ENCODE measurements at regions not wholly inside any gene's neighbourhood (a gene's known extent, or its start where the extent isn't known, plus 50 kb on each side); places are given as distances from the start of the nearest gene placed in this dataset.

GRCh38 chr3:64342940-64343688, 117.8 kb upstream of the PRICKLE2 start:
- DNase-seq (ENCODE audit: low read depth, low spot score) = peak; percentile 62
- Histone ChIP-seq H3K9ac (ENCODE audit: insufficient read length, low read depth) (no peak overlapping the region), H3K36me3 (ENCODE audit: insufficient read depth, insufficient read length, low read length) (no peaks in the 10 kb centered on the region), H3K4me3 (ENCODE audit: insufficient read length, low read depth) (no peak overlapping the region), H3K4me1 (ENCODE audit: insufficient read depth, insufficient read length) (peaks cover 10% of the 10 kb centered on the region), H3K27me3 (ENCODE audit: insufficient read depth, insufficient read length) (no peaks in the 10 kb centered on the region), H3K9me3 (ENCODE audit: insufficient read depth, low read length) (no peaks in the 10 kb centered on the region)
- TF ChIP-seq SUZ12 (IDR thresholded peaks at IDR 0.05; ENCODE audit: extremely low read depth, insufficient read depth, insufficient read length) = no peak
- TF ChIP-seq YY1 (IDR thresholded peaks at IDR 0.05; ENCODE audit: insufficient read depth, insufficient read length) = no peak
- no peak for TF ChIP-seq ZNF274 (IDR thresholded peaks at IDR 0.05; ENCODE audit: low read depth, low read length)

GRCh38 chr3:64341296-64341695, 116.0 kb upstream of the PRICKLE2 start:
- peaks cover 10% of the 10 kb centered on the region for H3K4me1 ChIP-seq (ENCODE audit: insufficient read depth, insufficient read length)
- TF ChIP-seq YY1 (IDR thresholded peaks at IDR 0.05; ENCODE audit: insufficient read depth, insufficient read length) (no peak), ZNF274 (IDR thresholded peaks at IDR 0.05; ENCODE audit: low read depth, low read length) (no peak), SUZ12 (IDR thresholded peaks at IDR 0.05; ENCODE audit: extremely low read depth, insufficient read depth, insufficient read length) (no peak)

GRCh38 chr3:64340641-64341101, 115.4 kb upstream of the PRICKLE2 start:
- no peak for DNase-seq (ENCODE audit: low read depth, low spot score)
- no peaks in the 10 kb centered on the region for H3K9me3 ChIP-seq (ENCODE audit: insufficient read depth, low read length)
- TF ChIP-seq ZNF274 (IDR thresholded peaks at IDR 0.05; ENCODE audit: low read depth, low read length) (no peak), YY1 (IDR thresholded peaks at IDR 0.05; ENCODE audit: insufficient read depth, insufficient read length) (no peak), SUZ12 (IDR thresholded peaks at IDR 0.05; ENCODE audit: extremely low read depth, insufficient read depth, insufficient read length) (no peak)
- H3K4me1 ChIP-seq (ENCODE audit: insufficient read depth, insufficient read length) = peaks cover 10% of the 10 kb centered on the region
- no peaks in the 10 kb centered on the region for H3K27me3 ChIP-seq (ENCODE audit: insufficient read depth, insufficient read length)
- no peak overlapping the region for H3K9ac ChIP-seq (ENCODE audit: insufficient read length, low read depth)
- no peaks in the 10 kb centered on the region for H3K36me3 ChIP-seq (ENCODE audit: insufficient read depth, insufficient read length, low read length)
- no peak overlapping the region for H3K4me3 ChIP-seq (ENCODE audit: insufficient read length, low read depth)

More at GRCh38 chr3:64341296-64341695, 116.0 kb upstream of the PRICKLE2 start:
- no peak overlapping the region for H3K4me3 ChIP-seq (ENCODE audit: insufficient read length, low read depth)
- H3K9me3 ChIP-seq (ENCODE audit: insufficient read depth, low read length) = no peaks in the 10 kb centered on the region
- DNase-seq (ENCODE audit: low read depth, low spot score) = no peak
- no peaks in the 10 kb centered on the region for H3K36me3 ChIP-seq (ENCODE audit: insufficient read depth, insufficient read length, low read length)
- H3K9ac ChIP-seq (ENCODE audit: insufficient read length, low read depth) = no peak overlapping the region
- H3K27me3 ChIP-seq (ENCODE audit: insufficient read depth, insufficient read length) = no peaks in the 10 kb centered on the region

- no peak overlapping the region for H3K4me3 ChIP-seq (ENCODE audit: insufficient read length, low read depth)
- peaks cover 8% of the 10 kb centered on the region for H3K4me1 ChIP-seq (ENCODE audit: insufficient read depth, insufficient read length)
- H3K9ac ChIP-seq (ENCODE audit: insufficient read length, low read depth) = no peak overlapping the region
- TF ChIP-seq ZNF274 (IDR thresholded peaks at IDR 0.05; ENCODE audit: low read depth, low read length) (no peak), YY1 (IDR thresholded peaks at IDR 0.05; ENCODE audit: insufficient read depth, insufficient read length) (no peak), SUZ12 (IDR thresholded peaks at IDR 0.05; ENCODE audit: extremely low read depth, insufficient read depth, insufficient read length) (no peak)
- H3K36me3 ChIP-seq (ENCODE audit: insufficient read depth, insufficient read length, low read length) = no peaks in the 10 kb centered on the region
- H3K27me3 ChIP-seq (ENCODE audit: insufficient read depth, insufficient read length) = no peaks in the 10 kb centered on the region
- H3K9me3 ChIP-seq (ENCODE audit: insufficient read depth, low read length) = no peaks in the 10 kb centered on the region
- DNase-seq (ENCODE audit: low read depth, low spot score) = no peak
Measured at GRCh38 chr3:64336488-64336887, 111.2 kb upstream of the PRICKLE2 start.

- Histone ChIP-seq H3K27me3 (ENCODE audit: insufficient read depth, insufficient read length) (no peaks in the 10 kb centered on the region), H3K9ac (ENCODE audit: insufficient read length, low read depth) (no peak overlapping the region), H3K4me3 (ENCODE audit: insufficient read length, low read depth) (no peak overlapping the region), H3K36me3 (ENCODE audit: insufficient read depth, insufficient read length, low read length) (no peaks in the 10 kb centered on the region), H3K4me1 (ENCODE audit: insufficient read depth, insufficient read length) (no peaks in the 10 kb centered on the region), H3K9me3 (ENCODE audit: insufficient read depth, low read length) (no peaks in the 10 kb centered on the region)
- no peak for TF ChIP-seq ZNF274 (IDR thresholded peaks at IDR 0.05; ENCODE audit: low read depth, low read length)
- no peak for TF ChIP-seq YY1 (IDR thresholded peaks at IDR 0.05; ENCODE audit: insufficient read depth, insufficient read length)
- TF ChIP-seq SUZ12 (IDR thresholded peaks at IDR 0.05; ENCODE audit: extremely low read depth, insufficient read depth, insufficient read length) = no peak
- DNase-seq (ENCODE audit: low read depth, low spot score) = no peak
Measured at GRCh38 chr3:64332459-64333350, 107.4 kb upstream of the PRICKLE2 start.

GRCh38 chr3:64331605-64332004, 106.3 kb upstream of the PRICKLE2 start:
- H3K27me3 ChIP-seq (ENCODE audit: insufficient read depth, insufficient read length) = no peaks in the 10 kb centered on the region
- H3K4me1 ChIP-seq (ENCODE audit: insufficient read depth, insufficient read length) = no peaks in the 10 kb centered on the region
- no peaks in the 10 kb centered on the region for H3K9me3 ChIP-seq (ENCODE audit: insufficient read depth, low read length)
- no peaks in the 10 kb centered on the region for H3K36me3 ChIP-seq (ENCODE audit: insufficient read depth, insufficient read length, low read length)
- H3K4me3 ChIP-seq (ENCODE audit: insufficient read length, low read depth) = no peak overlapping the region
- TF ChIP-seq ZNF274 (IDR thresholded peaks at IDR 0.05; ENCODE audit: low read depth, low read length) = no peak
- no peak for TF ChIP-seq SUZ12 (IDR thresholded peaks at IDR 0.05; ENCODE audit: extremely low read depth, insufficient read depth, insufficient read length)
- TF ChIP-seq YY1 (IDR thresholded peaks at IDR 0.05; ENCODE audit: insufficient read depth, insufficient read length) = no peak
- no peak for DNase-seq (ENCODE audit: low read depth, low spot score)
- H3K9ac ChIP-seq (ENCODE audit: insufficient read length, low read depth) = no peak overlapping the region

GRCh38 chr3:64329037-64329436, 103.8 kb upstream of the PRICKLE2 start:
- Histone ChIP-seq H3K4me3 (ENCODE audit: insufficient read length, low read depth) (no peak overlapping the region), H3K36me3 (ENCODE audit: insufficient read depth, insufficient read length, low read length) (no peaks in the 10 kb centered on the region), H3K9ac (ENCODE audit: insufficient read length, low read depth) (no peak overlapping the region), H3K9me3 (ENCODE audit: insufficient read depth, low read length) (peaks cover 9% of the 10 kb centered on the region), H3K27me3 (ENCODE audit: insufficient read depth, insufficient read length) (no peaks in the 10 kb centered on the region), H3K4me1 (ENCODE audit: insufficient read depth, insufficient read length) (no peaks in the 10 kb centered on the region)
- TF ChIP-seq ZNF274 (IDR thresholded peaks at IDR 0.05; ENCODE audit: low read depth, low read length) (no peak), SUZ12 (IDR thresholded peaks at IDR 0.05; ENCODE audit: extremely low read depth, insufficient read depth, insufficient read length) (no peak), YY1 (IDR thresholded peaks at IDR 0.05; ENCODE audit: insufficient read depth, insufficient read length) (no peak)
- DNase-seq (ENCODE audit: low read depth, low spot score) = no peak
